ENCODE measurements at regions not wholly inside any gene's neighbourhood (a gene's known extent, or its start where the extent isn't known, plus 50 kb on each side); places are given as distances from the start of the nearest gene placed in this dataset.

DNA sequence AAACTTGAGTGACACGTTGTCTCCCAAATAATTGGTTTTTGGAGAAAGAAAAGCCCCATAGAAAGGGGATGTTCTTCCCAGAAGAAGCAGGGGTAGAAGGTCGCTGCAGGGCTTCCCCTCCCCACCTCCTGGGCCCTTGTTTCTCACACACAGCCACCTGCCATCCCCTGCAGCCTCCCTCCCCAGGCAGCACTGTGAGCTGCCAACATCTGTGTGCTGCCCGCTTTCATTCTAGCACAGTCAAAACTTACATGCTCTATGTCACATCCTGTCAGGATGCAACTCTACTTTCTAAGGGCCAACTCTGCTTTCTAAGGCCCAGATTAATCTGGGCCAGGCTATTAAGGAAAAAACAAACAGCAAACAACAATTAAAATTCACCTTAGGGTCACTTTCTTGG is 309.4 kb upstream of the ZC3H12C start:
- no peak for ATAC-seq

DNA sequence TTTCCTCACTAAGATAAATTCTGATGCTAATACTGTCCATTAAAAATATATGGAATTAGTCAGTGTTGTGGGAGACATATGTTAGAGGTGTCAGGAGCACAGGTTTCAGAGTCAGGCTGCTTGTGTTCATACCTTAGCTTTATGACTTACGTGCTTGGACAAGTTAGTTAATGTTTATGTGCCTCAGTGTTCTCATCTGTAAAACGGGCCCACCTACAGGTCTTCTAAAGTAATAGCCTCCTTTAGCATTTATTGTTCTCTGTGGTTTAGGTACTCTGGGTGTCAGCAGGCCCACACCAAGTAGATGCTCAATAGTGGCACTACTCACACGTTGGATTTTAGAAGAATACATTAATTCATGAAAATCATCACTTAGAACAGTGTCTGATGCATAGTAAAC is 308.7 kb upstream of the ZC3H12C start:
- intact Hi-C loops (cut with micrococcal nuclease): no loop called here
- ATAC-seq (no peak), DNase-seq (no peak)

More for the DNA sequence above, 309.4 kb upstream of the ZC3H12C start:
- no peak for DNase-seq
- intact Hi-C loops (cut with micrococcal nuclease): no loop called here

DNA sequence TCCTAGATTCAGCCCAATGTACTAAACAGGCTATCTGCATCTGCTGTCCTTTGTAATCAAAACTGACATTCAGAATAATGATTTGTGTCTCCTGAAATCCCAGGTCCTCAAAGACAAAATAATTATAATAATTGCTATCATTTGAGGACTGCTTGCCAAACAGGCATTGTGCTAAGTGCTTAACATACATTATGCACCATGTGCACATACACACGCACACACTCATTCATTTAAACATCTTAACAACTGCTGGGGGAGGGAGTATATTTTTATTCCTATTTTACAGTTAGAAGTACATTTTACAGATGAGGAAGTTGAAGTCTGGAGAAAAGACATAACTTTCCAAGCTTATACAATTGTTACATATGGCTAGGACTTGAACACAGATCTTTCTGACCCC is 308.0 kb upstream of the ZC3H12C start:
- DNase-seq (no peak), ATAC-seq (no peak)
- intact Hi-C loops (cut with micrococcal nuclease): no loop called here

DNA sequence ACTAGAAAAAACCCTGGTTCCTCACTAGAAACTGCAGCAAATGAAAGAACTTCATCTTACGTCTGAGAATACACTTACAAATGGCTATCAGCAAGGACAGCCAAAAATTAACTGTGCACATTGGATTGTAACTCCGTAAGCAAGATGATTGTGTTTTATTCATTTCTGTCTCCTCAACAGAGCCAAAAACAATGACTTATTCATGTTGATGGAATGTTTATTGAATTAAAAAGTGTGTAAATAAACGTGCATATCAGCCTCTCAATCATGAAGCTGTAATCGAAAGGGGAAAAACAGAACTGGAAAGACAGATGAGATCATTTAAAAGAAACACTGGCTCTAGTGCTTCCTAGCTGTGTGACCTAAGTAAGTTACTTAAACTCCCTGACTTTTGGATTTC is 307.5 kb upstream of the ZC3H12C start:
- intact Hi-C loops (cut with micrococcal nuclease): no loop called here
- DNase-seq (no peak), ATAC-seq (peak; percentile 23)

DNA sequence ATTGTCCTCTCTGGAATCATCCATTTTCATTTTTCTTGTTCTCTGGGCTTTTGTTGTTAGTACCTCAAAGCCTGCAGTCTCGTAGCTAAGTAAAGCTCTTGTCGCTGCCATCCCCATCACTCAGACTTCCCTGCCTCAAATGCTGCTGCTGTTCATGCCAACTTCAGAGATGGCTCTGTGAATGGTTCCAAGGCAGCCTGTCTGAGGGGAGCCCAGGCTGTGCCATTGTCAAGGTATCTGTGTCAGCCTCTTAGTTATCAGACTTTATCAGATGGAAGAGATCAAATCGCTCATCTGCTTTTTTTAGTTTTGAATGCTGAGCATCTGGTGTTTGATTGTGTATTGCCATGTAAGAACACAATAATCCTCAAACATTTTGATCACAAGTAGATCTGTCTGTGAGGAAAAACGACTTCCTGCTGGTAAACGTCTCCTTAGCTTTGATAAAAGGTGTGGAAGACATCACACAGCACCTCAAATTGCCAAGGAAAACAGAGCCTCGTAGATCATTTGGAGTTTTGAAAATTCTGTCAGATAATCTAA is 304.2 kb upstream of the ZC3H12C start:
- DNase-seq (no peak), ATAC-seq (no peak)
- intact Hi-C loops (cut with micrococcal nuclease): no loop called here

DNA sequence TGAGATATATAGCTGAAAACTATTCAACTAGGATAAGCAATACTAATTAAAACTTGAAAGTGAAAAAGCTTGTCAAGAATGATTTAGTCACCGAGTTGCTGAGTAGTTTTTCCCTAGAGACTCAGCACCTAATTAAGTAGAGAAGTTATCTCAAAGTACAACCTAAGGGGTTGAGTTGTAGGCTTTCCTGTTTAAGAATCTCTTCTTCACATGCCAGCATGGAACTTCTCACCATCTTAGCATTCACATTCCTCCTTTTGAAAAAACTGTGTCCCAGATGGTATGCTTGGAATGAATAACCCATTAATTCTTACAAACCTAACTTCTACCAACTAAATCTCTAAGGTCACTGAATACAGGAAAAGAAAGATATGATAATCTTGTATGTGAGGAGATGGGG is 303.3 kb upstream of the ZC3H12C start:
- no peak for ATAC-seq
- intact Hi-C loops (cut with micrococcal nuclease): no loop called here
- no peak for DNase-seq

DNA sequence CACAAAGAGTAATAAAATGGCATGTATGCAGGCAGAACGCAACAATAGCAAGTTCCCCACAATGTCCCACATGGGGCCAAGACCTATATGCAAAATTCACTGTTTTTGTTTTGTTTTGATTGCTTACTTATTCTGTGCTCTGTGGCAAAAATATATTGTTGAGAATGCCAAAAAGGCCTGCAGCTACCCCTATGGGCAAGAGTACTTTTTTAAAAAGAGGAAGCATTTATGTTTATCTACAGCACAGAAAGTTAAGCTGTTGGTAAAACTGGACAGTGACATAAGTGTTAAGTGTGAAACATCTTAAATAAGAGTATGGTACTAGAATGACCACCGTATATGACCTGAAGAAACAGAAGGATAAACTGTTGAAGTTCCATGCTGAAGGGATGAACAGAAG is 301.9 kb upstream of the ZC3H12C start:
- intact Hi-C loops (cut with micrococcal nuclease): no loop called here
- ATAC-seq (no peak), DNase-seq (no peak)

DNA sequence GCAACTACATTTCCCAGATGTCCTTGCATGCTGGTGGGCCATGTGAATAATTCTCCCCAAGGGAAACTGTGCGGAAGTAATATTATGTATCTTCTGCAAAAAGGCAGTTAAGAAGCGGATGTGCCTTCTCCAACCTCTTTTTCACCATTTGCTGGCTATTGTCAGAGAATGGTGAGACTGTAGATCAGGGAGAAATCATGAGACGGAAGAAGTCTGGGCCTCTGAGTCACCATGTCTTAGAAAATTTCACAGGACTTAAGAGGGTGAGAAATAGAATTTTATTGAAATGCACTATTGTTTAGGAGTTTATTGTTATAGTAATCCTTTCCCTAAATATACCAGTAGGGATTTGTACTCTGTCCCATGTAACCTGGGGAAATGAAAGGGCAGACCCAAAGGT is 298.7 kb upstream of the ZC3H12C start:
- ATAC-seq: no peak
- intact Hi-C loops (cut with micrococcal nuclease): no loop called here

DNA sequence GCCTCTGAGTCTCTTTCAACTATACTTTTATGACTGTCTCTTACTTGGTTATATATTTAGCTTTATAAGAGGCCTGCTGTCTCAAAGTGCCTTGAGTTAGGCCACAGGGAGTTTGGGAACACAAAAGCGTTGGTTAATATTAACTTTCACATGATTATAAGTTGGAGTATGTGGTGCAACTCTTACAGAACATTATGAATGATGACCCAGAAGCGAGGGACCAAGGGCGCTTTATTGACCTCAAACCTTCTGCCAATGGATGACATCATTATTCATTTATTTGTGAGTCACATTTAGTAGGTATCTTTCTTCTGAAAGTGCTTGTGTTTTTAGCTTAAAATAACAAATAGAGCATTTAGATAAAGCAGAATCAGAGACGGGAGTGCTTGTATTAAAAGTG is 298.0 kb upstream of the ZC3H12C start:
- no peak for DNase-seq
- intact Hi-C loops (cut with micrococcal nuclease): no loop called here
- ATAC-seq: no peak

More for the DNA sequence above, 298.7 kb upstream of the ZC3H12C start:
- DNase-seq: no peak

DNA sequence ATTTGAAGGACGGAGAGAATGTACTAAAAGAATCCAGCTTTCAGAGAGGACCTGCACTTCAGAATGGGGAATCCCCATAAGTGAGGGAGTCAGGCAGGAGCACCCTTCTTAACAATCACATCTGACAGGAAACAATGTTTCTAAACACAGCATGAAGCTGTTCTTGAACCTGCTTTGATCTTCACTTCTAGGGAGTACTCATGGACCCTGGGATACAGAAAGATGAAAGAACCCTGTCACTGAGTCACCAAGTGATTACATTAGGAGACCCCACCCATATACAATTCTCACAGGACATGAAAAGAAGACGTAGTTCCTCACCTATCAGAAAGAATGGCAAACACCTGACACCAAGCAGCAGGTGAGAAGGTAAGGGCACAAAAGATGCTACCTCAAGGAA is 296.9 kb upstream of the ZC3H12C start:
- intact Hi-C loops (cut with micrococcal nuclease): no loop called here
- ATAC-seq (no peak), DNase-seq (no peak)

DNA sequence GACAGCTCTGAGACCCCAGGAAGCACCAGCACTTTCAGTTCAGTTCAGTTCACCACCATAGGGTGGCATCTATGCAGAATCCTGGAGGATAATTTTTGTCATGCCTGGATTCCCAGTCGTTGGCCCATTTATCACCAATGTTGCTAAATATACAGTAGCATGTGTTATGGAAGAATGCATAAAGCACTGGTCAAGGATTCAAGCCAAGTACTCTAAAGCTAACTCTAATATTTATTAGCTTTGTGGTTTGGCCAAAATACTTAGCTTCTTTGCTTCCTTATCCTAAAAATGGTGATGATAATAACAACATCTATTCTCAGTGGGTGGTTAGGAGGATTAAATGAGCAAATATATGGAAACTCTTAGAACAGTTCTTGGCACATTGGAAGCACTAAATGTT is 294.7 kb upstream of the ZC3H12C start:
- ATAC-seq: no peak
- DNase-seq: no peak
- intact Hi-C loops (cut with micrococcal nuclease): no loop called here

DNA sequence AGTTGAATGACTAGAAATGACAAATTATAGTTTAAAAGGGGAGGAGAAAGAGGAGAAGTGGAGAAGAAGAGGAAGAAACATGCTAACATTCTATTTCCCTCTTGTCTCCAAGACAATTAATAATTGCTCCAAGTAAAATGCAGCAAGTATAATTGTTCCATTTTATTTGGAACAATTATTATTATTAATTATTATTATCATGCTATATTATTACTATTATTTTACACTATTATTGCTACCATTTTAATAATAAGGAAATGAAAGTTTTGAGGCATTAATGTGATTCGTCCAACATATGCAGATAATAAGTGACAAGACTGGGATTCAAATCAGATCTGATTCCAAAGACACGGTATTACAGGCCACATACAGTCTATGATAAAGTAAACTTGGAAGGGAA is 293.6 kb upstream of the ZC3H12C start:
- DNase-seq: no peak
- intact Hi-C loops (cut with micrococcal nuclease): no loop called here
- ATAC-seq: no peak

DNA sequence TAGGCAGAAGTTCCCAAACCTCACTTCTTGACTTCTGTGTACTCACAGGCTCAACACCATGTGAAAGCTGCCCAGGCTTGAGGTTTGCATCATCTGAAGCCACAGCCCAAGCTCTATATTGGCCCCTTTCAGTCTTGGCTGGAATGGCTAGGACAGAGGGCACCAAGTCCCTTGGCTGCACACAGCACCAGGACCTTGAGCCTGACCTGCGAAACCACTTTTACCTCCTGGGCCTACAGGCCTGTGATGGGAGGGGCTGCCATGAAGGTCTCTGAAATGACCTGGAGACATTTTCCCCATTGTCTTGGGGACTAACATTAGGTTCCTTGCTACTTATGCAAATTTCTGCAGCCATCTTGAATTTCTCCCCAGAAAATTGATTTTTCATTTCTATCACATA is 288.3 kb upstream of the ZC3H12C start:
- intact Hi-C loops (cut with micrococcal nuclease): no loop called here
- ATAC-seq: no peak
- no peak for DNase-seq

DNA sequence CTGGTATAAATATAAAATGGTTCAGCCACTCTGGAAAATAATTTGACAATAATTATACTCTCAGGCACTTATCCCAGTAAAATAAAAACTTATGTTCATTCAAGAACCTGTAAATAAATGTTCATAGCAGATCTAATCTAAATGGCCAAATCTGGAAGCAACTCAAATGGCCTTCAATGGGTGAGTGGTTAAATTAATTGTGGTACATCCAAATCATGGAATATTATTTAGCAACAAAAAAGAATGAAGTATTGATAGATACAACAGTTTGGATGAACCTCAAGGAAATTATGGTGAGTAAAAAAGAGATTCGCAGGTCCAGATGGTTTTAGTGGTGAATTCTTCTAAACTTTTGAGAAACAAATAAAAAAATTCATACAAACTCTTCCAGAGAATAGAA is 287.0 kb upstream of the ZC3H12C start:
- DNase-seq (no peak), ATAC-seq (no peak)
- intact Hi-C loops (cut with micrococcal nuclease): no loop called here

DNA sequence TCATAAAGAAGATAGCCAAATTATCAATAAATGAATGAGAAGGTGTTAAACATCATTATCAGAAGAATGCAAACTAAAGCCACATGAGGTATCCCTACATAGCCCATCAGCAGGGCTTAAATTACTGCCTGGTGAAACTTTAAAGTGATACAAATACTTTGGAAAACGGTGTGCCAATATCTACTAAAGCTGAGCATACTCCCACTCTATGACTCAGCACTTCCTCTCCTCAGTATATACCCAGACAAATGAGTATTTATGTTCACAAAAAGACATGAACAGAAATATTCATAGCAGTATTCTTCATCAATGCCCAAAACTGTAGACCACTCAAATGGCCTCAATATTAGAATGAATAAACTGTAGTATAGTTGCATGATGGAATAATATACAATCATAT is 284.6 kb upstream of the ZC3H12C start:
- intact Hi-C loops (cut with micrococcal nuclease): no loop called here
- no peak for ATAC-seq
- DNase-seq: no peak

DNA sequence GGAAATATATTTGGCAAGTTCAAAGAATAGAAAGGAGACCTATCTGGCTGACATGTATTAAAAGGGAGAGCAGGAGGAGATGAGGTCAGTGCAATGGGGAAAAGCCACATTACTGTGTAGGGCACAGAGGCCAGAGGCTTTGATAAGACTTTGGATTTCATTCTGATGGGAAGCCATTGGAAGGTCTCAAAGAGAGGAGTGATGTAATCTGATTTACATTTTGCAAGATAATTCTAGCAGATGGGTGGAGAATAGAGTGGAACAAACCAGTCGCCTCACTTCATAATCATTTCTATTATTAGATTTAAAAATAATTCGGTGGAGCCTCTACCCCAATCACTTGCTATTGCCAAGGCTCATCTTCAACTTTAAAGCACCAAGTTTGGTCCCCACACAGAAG is 278.4 kb upstream of the ZC3H12C start:
- intact Hi-C loops (cut with micrococcal nuclease): no loop called here
- no peak for DNase-seq
- ATAC-seq: no peak

DNA sequence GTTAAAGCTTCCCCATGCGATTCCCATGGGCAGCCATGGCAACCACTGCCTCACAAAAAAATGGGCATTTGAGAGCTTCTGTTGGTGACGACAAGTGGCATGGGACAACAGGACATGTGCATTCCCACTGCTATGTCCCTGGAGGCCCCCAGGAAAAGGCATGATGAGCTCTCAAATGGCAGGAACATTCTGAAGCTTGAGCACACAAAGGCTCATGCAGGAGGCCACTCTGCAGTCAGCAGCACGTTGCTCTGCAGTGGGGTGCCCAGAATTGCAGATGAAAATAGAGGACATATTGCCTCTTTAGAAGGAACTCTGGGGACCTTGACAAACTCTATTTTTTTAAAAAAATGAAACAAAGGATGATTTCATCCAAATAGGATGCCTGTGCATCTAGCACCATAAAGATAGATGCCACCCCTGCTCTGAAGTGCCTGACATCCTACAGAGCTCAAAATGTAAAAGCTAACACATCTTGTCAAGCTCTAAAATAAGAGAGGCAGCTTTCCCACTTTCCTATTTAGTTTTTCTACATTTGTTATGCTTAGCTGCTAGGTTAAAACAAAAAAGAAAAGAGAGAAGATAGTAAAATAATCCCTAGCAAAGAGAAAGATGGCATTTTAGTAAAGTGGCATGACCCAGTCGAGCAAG is 277.6 kb upstream of the ZC3H12C start:
- DNase-seq (no peak), ATAC-seq (no peak)
- intact Hi-C loops (cut with micrococcal nuclease): no loop called here

DNA sequence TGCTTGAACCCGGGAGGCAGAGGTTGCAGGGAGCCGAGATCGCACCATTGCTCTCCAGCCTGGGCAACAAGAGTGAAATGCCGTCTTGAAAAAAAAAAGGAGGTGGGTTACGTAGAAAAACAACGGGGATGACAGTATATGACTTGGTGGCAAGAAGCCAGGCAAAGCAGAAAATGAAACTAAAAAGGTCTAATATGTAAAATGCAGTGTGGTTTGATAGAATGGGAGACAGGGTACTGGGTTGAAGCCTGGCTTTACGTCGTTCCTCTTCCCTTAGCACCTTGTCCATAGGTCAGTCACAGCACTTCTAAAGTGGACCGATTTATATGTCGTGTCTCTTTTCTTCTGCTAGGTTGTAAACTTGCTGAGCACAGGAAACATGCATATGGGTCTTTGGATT is 274.9 kb upstream of the ZC3H12C start:
- intact Hi-C loops (cut with micrococcal nuclease): no loop called here
- DNase-seq (no peak), ATAC-seq (no peak)

DNA sequence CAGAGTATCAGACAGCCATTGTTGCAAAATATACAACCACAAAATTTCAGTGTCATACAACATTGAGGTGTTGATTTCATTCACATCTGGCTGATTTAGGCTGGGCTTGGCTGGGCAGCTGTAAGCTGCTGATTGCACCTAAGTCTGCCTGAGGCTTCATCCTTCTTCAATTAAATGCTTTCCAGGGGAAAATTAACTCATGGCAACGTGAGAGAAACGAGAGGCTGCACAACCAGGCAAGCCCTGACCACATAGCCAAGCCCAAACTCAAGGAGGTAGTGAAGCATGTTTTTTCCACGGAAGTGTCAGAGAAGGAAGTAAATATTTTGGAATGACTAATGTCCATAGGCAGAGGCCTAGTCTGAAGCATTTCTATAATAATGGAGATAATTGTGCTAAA is 273.8 kb upstream of the ZC3H12C start:
- intact Hi-C loops (cut with micrococcal nuclease): no loop called here
- no peak for DNase-seq
- ATAC-seq: no peak

DNA sequence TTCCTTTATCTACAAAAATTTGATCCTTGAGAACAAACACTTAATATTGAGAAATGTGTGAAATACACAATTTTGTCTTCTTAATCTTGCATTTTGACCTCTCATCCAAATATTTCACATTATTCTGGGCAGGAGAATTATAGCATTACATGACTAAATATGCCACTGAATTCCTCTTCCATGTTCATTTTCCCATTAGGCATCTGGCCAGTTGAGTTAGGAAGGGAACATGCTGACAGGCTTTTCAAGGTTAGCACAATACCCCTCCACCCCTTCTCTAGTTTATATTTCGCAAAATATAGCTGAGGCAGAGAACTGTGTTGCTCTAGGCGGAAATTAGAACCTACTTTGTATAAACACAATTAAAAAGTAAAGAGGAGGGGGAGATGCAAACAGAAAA is 271.7 kb upstream of the ZC3H12C start:
- intact Hi-C loops (cut with micrococcal nuclease): no loop called here
- ATAC-seq: no peak

DNA sequence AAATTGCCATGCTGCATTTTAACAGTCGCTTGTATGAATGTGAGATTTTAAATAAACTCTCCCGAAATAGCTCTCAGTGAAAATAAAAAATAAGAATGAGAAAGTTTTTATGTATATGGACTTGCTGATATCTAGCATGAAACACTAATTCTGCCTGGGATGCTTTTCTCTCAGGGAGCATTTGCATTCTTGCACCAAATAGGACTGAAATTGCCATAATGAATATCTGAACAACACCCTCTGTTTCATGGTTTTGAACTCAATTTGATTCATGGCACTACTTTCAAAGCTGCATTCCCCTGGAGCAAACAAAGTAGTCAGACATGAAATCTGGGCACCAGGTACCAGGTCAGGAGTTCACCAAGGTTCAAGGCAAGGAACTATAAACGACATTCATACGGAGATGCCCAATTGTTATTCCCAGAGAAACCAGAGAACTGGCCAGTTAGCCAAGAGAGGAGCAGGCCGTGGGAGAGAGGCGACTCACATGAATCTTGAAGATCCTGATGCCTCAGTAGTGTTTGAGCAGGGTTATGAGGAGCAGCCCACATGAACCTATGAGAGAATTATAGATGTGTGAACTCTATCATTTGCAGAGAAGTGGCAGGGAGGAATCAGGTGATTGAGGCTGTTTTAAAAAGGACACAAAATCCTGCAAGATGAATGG is 270.6 kb upstream of the ZC3H12C start:
- DNase-seq (no peak), ATAC-seq (no peak)
- intact Hi-C loops (cut with micrococcal nuclease): no loop called here

More for the DNA sequence above, 271.7 kb upstream of the ZC3H12C start:
- no peak for DNase-seq

Measured in left ventricle myocardium superior (tissue), 1 donor.